ENCODE measurements at regions not wholly inside any gene's neighbourhood (a gene's known extent, or its start where the extent isn't known, plus 50 kb on each side); places are given as distances from the start of the nearest gene placed in this dataset.

DNA sequence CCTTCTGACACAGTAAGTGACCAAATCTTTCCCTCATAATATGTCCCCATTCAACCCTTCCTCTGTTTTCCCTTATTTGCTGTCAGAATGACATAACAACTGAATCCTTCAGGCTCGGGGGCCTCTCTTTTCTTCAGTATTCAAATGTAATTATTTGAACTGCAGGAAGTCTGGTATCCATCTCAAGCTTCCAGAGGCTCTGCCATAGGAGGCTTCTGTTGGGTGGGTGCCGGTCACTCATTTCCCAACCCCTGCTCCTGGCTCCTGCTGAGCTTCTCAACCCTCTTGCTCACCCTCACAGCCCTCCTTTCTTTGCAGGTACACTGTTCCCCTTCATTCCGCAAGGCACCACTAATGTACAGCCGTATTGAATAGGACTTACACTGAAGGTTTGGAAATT, 151.8 kb upstream of the MAP3K1 start:
- Histone ChIP-seq H3K4me3 (ENCODE audit: low read length) (no peak overlapping the region), H3K4me1 (ENCODE audit: control insufficient read depth, insufficient read depth, low read length) (no peaks in the 10 kb centered on the region), H3K9me3 (replicated peaks; ENCODE audit: control insufficient read depth, low read depth, low read length) (peaks cover 4% of the 10 kb centered on the region), H3K27me3 (ENCODE audit: control insufficient read depth, insufficient read depth, low read length) (no peaks in the 10 kb centered on the region), H3K36me3 (ENCODE audit: control insufficient read depth, insufficient read depth, low read length) (no peaks in the 10 kb centered on the region), H3K27ac (ENCODE audit: low read length) (no peak overlapping the region)
- WGBS (ENCODE audit: insufficient coverage), result no CpG with 5 or more reads among the region's 4 CpGs
- DNase-seq, result no peak

- DNase-seq, result no peak
- Histone ChIP-seq H3K9me3 (replicated peaks; ENCODE audit: control insufficient read depth, low read depth, low read length) (peaks cover 4% of the 10 kb centered on the region), H3K4me3 (ENCODE audit: low read length) (no peak overlapping the region), H3K4me1 (ENCODE audit: control insufficient read depth, insufficient read depth, low read length) (no peaks in the 10 kb centered on the region), H3K27ac (ENCODE audit: low read length) (no peak overlapping the region), H3K27me3 (ENCODE audit: control insufficient read depth, insufficient read depth, low read length) (no peaks in the 10 kb centered on the region), H3K36me3 (ENCODE audit: control insufficient read depth, insufficient read depth, low read length) (no peaks in the 10 kb centered on the region)
- 67% methylated on average over 1 of the region's 3 CpGs for WGBS (ENCODE audit: insufficient coverage)
Measured at GRCh38 chr5:56662893-56663292, 152.5 kb upstream of the MAP3K1 start.

- peak; percentile 13 for DNase-seq
- no peak overlapping the region for H3K4me3 ChIP-seq (ENCODE audit: low read length)
- H3K36me3 ChIP-seq (ENCODE audit: control insufficient read depth, insufficient read depth, low read length), result no peaks in the 10 kb centered on the region
- no peaks in the 10 kb centered on the region for H3K9me3 ChIP-seq (replicated peaks; ENCODE audit: control insufficient read depth, low read depth, low read length)
- H3K27me3 ChIP-seq (ENCODE audit: control insufficient read depth, insufficient read depth, low read length), result no peaks in the 10 kb centered on the region
- H3K27ac ChIP-seq (ENCODE audit: low read length), result no peak overlapping the region
- 91% methylated on average over 4 of the region's 7 CpGs for WGBS (ENCODE audit: insufficient coverage)
- H3K4me1 ChIP-seq (ENCODE audit: control insufficient read depth, insufficient read depth, low read length), result no peaks in the 10 kb centered on the region
Measured at GRCh38 chr5:56659971-56660370, 155.4 kb upstream of the MAP3K1 start.

GRCh38 chr5:56658972-56659371, 156.4 kb upstream of the MAP3K1 start:
- Histone ChIP-seq H3K9me3 (replicated peaks; ENCODE audit: control insufficient read depth, low read depth, low read length) (no peaks in the 10 kb centered on the region), H3K27ac (ENCODE audit: low read length) (no peak overlapping the region), H3K36me3 (ENCODE audit: control insufficient read depth, insufficient read depth, low read length) (no peaks in the 10 kb centered on the region), H3K27me3 (ENCODE audit: control insufficient read depth, insufficient read depth, low read length) (no peaks in the 10 kb centered on the region), H3K4me1 (ENCODE audit: control insufficient read depth, insufficient read depth, low read length) (no peaks in the 10 kb centered on the region), H3K4me3 (ENCODE audit: low read length) (no peak overlapping the region)
- DNase-seq, result no peak
- no CpG with 5 or more reads among the region's 1 CpG for WGBS (ENCODE audit: insufficient coverage)

- H3K4me1 ChIP-seq (ENCODE audit: control insufficient read depth, insufficient read depth, low read length), result no peaks in the 10 kb centered on the region
- DNase-seq, result no peak
- H3K27me3 ChIP-seq (ENCODE audit: control insufficient read depth, insufficient read depth, low read length), result no peaks in the 10 kb centered on the region
- no peak overlapping the region for H3K27ac ChIP-seq (ENCODE audit: low read length)
- no peak overlapping the region for H3K4me3 ChIP-seq (ENCODE audit: low read length)
- 71% methylated on average over 1 of the region's 2 CpGs for WGBS (ENCODE audit: insufficient coverage)
- no peaks in the 10 kb centered on the region for H3K9me3 ChIP-seq (replicated peaks; ENCODE audit: control insufficient read depth, low read depth, low read length)
- H3K36me3 ChIP-seq (ENCODE audit: control insufficient read depth, insufficient read depth, low read length), result no peaks in the 10 kb centered on the region
Measured at GRCh38 chr5:56656846-56657726, 158.3 kb upstream of the MAP3K1 start.

GRCh38 chr5:56651893-56652292, 163.5 kb upstream of the MAP3K1 start:
- no peaks in the 10 kb centered on the region for H3K9me3 ChIP-seq (replicated peaks; ENCODE audit: control insufficient read depth, low read depth, low read length)
- no peaks in the 10 kb centered on the region for H3K36me3 ChIP-seq (ENCODE audit: control insufficient read depth, insufficient read depth, low read length)

DNA sequence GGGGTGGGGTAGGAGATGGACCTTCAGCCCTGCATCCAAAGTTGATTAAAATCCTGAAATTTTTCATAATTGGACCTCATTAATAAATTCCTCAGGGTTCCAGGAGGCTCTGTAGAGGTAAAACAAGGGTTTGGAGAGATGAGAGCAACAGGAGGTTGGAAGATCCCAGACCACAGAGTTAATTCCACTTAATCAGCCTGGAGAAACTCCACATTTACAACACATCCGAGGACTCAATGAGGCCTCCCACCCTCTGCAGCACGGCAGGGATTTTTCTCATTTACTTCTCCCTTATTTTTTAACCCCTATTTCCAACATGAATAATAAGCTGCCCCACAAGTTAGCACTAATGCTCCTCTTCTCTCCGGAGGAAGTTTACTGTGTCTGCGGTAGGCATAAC, 165.0 kb upstream of the MAP3K1 start:
- WGBS (ENCODE audit: insufficient coverage), result 17% methylated on average over 2 of the region's 4 CpGs
- DNase-seq, result no peak
- Histone ChIP-seq H3K4me3 (ENCODE audit: low read length) (no peak overlapping the region), H3K27me3 (ENCODE audit: control insufficient read depth, insufficient read depth, low read length) (no peaks in the 10 kb centered on the region), H3K4me1 (ENCODE audit: control insufficient read depth, insufficient read depth, low read length) (peaks cover 7% of the 10 kb centered on the region), H3K27ac (ENCODE audit: low read length) (no peak overlapping the region), H3K36me3 (ENCODE audit: control insufficient read depth, insufficient read depth, low read length) (no peaks in the 10 kb centered on the region), H3K9me3 (replicated peaks; ENCODE audit: control insufficient read depth, low read depth, low read length) (no peaks in the 10 kb centered on the region)

More at GRCh38 chr5:56651893-56652292, 163.5 kb upstream of the MAP3K1 start:
- H3K27me3 ChIP-seq (ENCODE audit: control insufficient read depth, insufficient read depth, low read length), result no peaks in the 10 kb centered on the region
- no peak for DNase-seq
- H3K4me1 ChIP-seq (ENCODE audit: control insufficient read depth, insufficient read depth, low read length), result peaks cover 7% of the 10 kb centered on the region
- H3K4me3 ChIP-seq (ENCODE audit: low read length), result no peak overlapping the region
- no peak overlapping the region for H3K27ac ChIP-seq (ENCODE audit: low read length)

- H3K4me1 ChIP-seq (ENCODE audit: control insufficient read depth, insufficient read depth, low read length), result peaks cover 7% of the 10 kb centered on the region
- no peak overlapping the region for H3K27ac ChIP-seq (ENCODE audit: low read length)
- WGBS (ENCODE audit: insufficient coverage), result 23% methylated on average over 3 of the region's 4 CpGs
- H3K9me3 ChIP-seq (replicated peaks; ENCODE audit: control insufficient read depth, low read depth, low read length), result no peaks in the 10 kb centered on the region
- peak; percentile 49 for DNase-seq
- H3K4me3 ChIP-seq (ENCODE audit: low read length), result no peak overlapping the region
- no peaks in the 10 kb centered on the region for H3K27me3 ChIP-seq (ENCODE audit: control insufficient read depth, insufficient read depth, low read length)
- no peaks in the 10 kb centered on the region for H3K36me3 ChIP-seq (ENCODE audit: control insufficient read depth, insufficient read depth, low read length)
Measured at GRCh38 chr5:56649569-56649968, 165.8 kb upstream of the MAP3K1 start.

- no peaks in the 10 kb centered on the region for H3K27me3 ChIP-seq (ENCODE audit: control insufficient read depth, insufficient read depth, low read length)
- H3K9me3 ChIP-seq (replicated peaks; ENCODE audit: control insufficient read depth, low read depth, low read length), result no peaks in the 10 kb centered on the region
- H3K4me3 ChIP-seq (ENCODE audit: low read length), result no peak overlapping the region
- WGBS (ENCODE audit: insufficient coverage), result 100% methylated on average over 1 of the region's 2 CpGs
- no peak overlapping the region for H3K27ac ChIP-seq (ENCODE audit: low read length)
- DNase-seq, result no peak
- H3K36me3 ChIP-seq (ENCODE audit: control insufficient read depth, insufficient read depth, low read length), result no peaks in the 10 kb centered on the region
- H3K4me1 ChIP-seq (ENCODE audit: control insufficient read depth, insufficient read depth, low read length), result peaks cover 7% of the 10 kb centered on the region
Measured at GRCh38 chr5:56648460-56649034, 166.8 kb upstream of the MAP3K1 start.

DNA sequence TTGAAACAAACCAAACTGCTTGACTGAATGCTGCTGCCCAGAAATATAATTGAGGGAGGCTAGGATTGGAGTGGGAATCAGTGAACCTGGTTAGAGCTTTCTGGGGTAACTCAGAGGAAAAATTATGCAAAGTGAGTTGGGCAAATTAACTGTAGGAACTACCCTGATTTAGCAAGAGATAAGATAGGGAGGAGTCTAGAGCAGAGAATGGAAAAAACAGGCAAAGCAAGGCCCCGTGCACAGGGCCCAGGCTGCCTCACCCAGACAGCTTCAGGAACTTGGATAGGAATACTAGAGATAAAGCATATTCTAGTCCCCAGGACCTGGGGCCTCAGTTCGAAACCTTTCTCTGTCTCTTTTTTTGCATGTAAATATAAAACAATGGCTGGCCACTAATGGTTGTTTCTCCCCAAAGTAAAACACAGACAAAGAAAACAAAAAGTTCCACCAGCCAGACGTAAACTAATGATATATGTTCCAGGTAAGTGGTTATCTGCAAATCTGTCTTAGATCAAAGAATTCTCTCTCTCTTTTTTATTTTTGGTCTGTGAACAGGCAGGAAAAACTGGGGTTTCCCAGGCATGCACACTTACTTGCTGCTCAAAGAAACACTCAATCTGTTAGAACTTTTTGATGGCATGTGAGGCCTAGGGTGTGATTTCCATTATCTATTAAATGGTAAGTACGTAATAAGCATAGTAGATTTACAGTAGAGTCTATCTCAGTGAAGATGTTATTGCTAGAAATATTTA, 168.1 kb upstream of the MAP3K1 start:
- Histone ChIP-seq H3K27ac (ENCODE audit: low read length) (no peak overlapping the region), H3K9me3 (replicated peaks; ENCODE audit: control insufficient read depth, low read depth, low read length) (no peaks in the 10 kb centered on the region), H3K4me3 (ENCODE audit: low read length) (no peak overlapping the region), H3K27me3 (ENCODE audit: control insufficient read depth, insufficient read depth, low read length) (no peaks in the 10 kb centered on the region), H3K36me3 (ENCODE audit: control insufficient read depth, insufficient read depth, low read length) (no peaks in the 10 kb centered on the region), H3K4me1 (ENCODE audit: control insufficient read depth, insufficient read depth, low read length) (peaks cover 7% of the 10 kb centered on the region)
- no CpG with 5 or more reads among the region's 4 CpGs for WGBS (ENCODE audit: insufficient coverage)
- no peak for DNase-seq

Measured in muscle of leg (tissue), 3 donors.